Neural crest cell (in vitro differentiated cells): ENCODE measurements at regions not wholly inside any gene's neighbourhood (a gene's known extent, or its start where the extent isn't known, plus 50 kb on each side); places are given as distances from the start of the nearest gene placed in this dataset.
A peak's percentile ranks its signal among the peaks of the same experiment; 100 is the strongest.

Experiments used
- DNase-seq: peaks from one replicate; pipeline ENCODE4 v3.0.0; 2021; ENCODE audit warnings: low read depth, mixed read lengths, low spot score
- H3K27ac Mint-ChIP-seq: one replicate; pipeline ENCODE4 v1.8.0; 2021; ENCODE audit warnings: mild to moderate bottlenecking, mixed read lengths; ENCODE audit not compliant: unreplicated experiment
- H3K27me3 Mint-ChIP-seq: 2 replicates; pipeline ENCODE4 v1.8.0; 2021; ENCODE audit warnings: low read depth, mild to moderate bottlenecking, mixed read lengths
- H3K36me3 Mint-ChIP-seq: 2 replicates; pipeline ENCODE4 v1.8.0; 2021; ENCODE audit warnings: low read depth, mild to moderate bottlenecking, mixed read lengths
- H3K4me1 Mint-ChIP-seq: 2 replicates; pipeline ENCODE4 v1.8.0; 2021; ENCODE audit warnings: mixed read lengths
- H3K4me3 Mint-ChIP-seq: one replicate; pipeline ENCODE4 v1.8.0; 2021; ENCODE audit warnings: mild to moderate bottlenecking, mixed read lengths
- H3K9me3 Mint-ChIP-seq: 2 replicates; pipeline ENCODE4 v1.8.0; 2021; ENCODE audit warnings: mixed read lengths
- TF ChIP-seq, protein P1 (sequence below): fragments of 200-600 bp; sonication (generic); conservative IDR thresholded peaks from 2 replicates; pipeline ENCODE4 v1.5.0; 2021; ENCODE audit warnings: antibody characterized with exemption, mild to moderate bottlenecking

- Mint-ChIP-seq H3K4me3 (no peak overlapping the region), H3K4me1 (peaks cover 16% of the 10 kb centered on the region), H3K27ac (no peak overlapping the region), H3K9me3 (no peaks in the 10 kb centered on the region), H3K27me3 (no peaks in the 10 kb centered on the region), H3K36me3 (no peaks in the 10 kb centered on the region)
- DNase-seq: no peak
- TF ChIP-seq, protein P1, sequence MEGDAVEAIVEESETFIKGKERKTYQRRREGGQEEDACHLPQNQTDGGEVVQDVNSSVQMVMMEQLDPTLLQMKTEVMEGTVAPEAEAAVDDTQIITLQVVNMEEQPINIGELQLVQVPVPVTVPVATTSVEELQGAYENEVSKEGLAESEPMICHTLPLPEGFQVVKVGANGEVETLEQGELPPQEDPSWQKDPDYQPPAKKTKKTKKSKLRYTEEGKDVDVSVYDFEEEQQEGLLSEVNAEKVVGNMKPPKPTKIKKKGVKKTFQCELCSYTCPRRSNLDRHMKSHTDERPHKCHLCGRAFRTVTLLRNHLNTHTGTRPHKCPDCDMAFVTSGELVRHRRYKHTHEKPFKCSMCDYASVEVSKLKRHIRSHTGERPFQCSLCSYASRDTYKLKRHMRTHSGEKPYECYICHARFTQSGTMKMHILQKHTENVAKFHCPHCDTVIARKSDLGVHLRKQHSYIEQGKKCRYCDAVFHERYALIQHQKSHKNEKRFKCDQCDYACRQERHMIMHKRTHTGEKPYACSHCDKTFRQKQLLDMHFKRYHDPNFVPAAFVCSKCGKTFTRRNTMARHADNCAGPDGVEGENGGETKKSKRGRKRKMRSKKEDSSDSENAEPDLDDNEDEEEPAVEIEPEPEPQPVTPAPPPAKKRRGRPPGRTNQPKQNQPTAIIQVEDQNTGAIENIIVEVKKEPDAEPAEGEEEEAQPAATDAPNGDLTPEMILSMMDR: no peak
Measured at GRCh38 chr3:16050641-16051467, 123.6 kb upstream of the GALNT15 start.

DNA sequence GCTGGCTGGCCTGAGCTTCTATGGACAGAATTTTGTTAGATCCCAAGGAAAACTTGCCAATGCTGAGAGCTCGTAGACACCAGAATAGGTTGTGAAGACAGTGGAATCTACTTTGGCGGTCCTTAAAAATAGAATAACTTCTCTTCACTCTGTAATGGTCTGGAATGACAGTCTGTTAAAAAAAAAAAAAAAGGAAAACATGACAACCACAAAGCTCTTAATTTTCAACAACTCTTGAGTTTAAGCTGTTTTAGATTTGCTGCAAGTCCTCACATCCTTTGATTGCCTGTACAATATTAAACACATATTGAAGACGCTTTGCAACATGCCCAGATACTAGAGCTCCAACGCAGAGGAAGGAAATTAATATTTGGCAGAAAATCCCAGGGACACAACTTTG, 122.8 kb upstream of the GALNT15 start:
- no peaks in the 10 kb centered on the region for H3K36me3 Mint-ChIP-seq
- DNase-seq: no peak
- no peak overlapping the region for H3K4me3 Mint-ChIP-seq
- no peaks in the 10 kb centered on the region for H3K27me3 Mint-ChIP-seq
- H3K4me1 Mint-ChIP-seq: peaks cover 16% of the 10 kb centered on the region
- TF ChIP-seq, protein P1: no peak
- no peak overlapping the region for H3K27ac Mint-ChIP-seq
- no peaks in the 10 kb centered on the region for H3K9me3 Mint-ChIP-seq

GRCh38 chr3:16052964-16053363, 121.5 kb upstream of the GALNT15 start:
- no peaks in the 10 kb centered on the region for H3K27me3 Mint-ChIP-seq
- H3K4me3 Mint-ChIP-seq: no peak overlapping the region
- DNase-seq: no peak
- TF ChIP-seq, protein P1: no peak
- no peak overlapping the region for H3K27ac Mint-ChIP-seq
- no peaks in the 10 kb centered on the region for H3K9me3 Mint-ChIP-seq
- peaks cover 16% of the 10 kb centered on the region for H3K4me1 Mint-ChIP-seq
- no peaks in the 10 kb centered on the region for H3K36me3 Mint-ChIP-seq

DNA sequence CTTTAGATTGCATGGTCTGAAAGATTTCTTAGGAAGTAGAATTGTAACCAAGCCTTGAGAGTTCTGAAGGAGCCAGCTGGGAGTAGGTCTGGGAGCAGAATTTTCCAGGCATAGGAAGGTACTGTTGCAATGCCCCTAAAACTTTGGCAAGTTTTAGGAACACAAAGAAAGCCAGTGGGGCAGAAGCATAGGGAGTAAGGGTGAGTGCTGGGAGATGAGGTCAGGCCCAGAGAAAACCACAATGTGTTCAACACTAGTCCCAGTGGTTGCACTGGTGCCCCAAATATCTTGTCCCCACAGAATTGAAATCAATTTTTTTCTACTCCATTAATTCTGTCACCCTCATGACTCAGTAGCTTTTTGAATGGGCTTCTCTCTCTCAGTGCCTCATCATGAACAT, 120.7 kb upstream of the GALNT15 start:
- TF ChIP-seq, protein P1: no peak
- Mint-ChIP-seq H3K4me3 (no peak overlapping the region), H3K9me3 (no peaks in the 10 kb centered on the region), H3K4me1 (peaks cover 12% of the 10 kb centered on the region), H3K36me3 (no peaks in the 10 kb centered on the region), H3K27ac (no peak overlapping the region), H3K27me3 (no peaks in the 10 kb centered on the region)
- DNase-seq: no peak

DNA sequence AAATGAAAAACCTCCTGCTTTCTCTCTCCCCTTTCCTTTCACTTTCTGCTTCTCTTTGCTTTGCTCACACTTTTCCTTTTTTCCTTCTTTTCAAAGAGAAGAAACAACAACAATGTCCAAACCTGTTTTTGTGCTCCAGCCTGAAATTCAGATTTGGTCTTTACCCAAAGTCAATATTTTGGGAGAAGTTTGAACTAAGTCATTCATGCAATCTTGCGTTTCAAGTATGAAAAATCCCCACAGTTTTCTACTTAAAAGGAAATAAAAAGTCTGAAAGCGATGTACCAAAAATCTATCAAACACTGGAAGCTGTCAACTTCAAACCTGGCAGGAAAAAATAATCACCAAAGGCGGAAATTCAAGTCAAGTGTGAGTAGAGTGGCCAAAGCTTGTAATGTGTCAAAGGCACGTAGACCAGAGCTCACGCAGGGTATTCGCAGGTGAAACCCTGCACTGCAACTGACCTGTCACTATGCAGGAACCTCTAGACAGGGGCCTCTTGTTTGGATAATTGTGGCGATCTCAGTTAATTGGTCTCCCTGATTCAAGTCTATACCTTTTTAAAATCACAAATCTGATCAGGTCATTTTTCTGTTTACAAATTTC, 118.8 kb upstream of the GALNT15 start:
- Mint-ChIP-seq H3K4me3 (no peak overlapping the region), H3K27ac (peak overlapping the region; percentile 5), H3K4me1 (peaks cover 16% of the 10 kb centered on the region), H3K36me3 (no peaks in the 10 kb centered on the region), H3K27me3 (no peaks in the 10 kb centered on the region), H3K9me3 (no peaks in the 10 kb centered on the region)
- DNase-seq: no peak
- TF ChIP-seq, protein P1: no peak
